ENCODE measurements at regions not wholly inside any gene's neighbourhood (a gene's known extent, or its start where the extent isn't known, plus 50 kb on each side); places are given as distances from the start of the nearest gene placed in this dataset.

DNA sequence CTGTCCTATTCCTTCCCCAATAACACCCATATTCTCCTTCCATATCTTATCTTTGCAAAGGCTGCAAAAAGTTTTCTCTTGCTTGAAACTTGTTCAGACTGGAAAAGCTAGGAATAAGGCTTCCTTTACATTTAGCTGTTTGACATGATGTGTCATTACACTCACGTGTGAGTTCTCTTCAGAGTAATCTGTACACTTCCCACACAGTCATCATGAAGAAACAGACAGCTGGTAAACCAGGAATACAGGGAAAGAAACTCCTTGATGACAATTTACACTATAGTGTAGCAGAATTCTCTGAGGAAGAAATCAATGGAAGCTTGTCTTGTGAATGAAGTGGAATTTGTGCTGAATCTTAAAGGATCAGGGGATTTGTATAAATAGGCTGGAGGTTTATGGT, 628.6 kb upstream of the CDH2 start:
- H3K4me1 ChIP-seq (ENCODE audit: control insufficient read depth, low read length): no peaks in the 10 kb centered on the region
- H3K4me2 ChIP-seq (ENCODE audit: low read length): no peak overlapping the region
- no peak for TF ChIP-seq EZH2phosphoT487 (IDR thresholded peaks at IDR 0.05; ENCODE audit: borderline replicate concordance, low read length)
- TF ChIP-seq, protein P1, sequence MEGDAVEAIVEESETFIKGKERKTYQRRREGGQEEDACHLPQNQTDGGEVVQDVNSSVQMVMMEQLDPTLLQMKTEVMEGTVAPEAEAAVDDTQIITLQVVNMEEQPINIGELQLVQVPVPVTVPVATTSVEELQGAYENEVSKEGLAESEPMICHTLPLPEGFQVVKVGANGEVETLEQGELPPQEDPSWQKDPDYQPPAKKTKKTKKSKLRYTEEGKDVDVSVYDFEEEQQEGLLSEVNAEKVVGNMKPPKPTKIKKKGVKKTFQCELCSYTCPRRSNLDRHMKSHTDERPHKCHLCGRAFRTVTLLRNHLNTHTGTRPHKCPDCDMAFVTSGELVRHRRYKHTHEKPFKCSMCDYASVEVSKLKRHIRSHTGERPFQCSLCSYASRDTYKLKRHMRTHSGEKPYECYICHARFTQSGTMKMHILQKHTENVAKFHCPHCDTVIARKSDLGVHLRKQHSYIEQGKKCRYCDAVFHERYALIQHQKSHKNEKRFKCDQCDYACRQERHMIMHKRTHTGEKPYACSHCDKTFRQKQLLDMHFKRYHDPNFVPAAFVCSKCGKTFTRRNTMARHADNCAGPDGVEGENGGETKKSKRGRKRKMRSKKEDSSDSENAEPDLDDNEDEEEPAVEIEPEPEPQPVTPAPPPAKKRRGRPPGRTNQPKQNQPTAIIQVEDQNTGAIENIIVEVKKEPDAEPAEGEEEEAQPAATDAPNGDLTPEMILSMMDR (IDR thresholded peaks at IDR 0.05; ENCODE audit: low read depth, low read length, poor library complexity, severe bottlenecking): no peak
- no peaks in the 10 kb centered on the region for H4K20me1 ChIP-seq (ENCODE audit: control insufficient read depth, insufficient read depth, low read depth, low read length)
- H3K9me2 ChIP-seq (replicated peaks; ENCODE audit: control insufficient read depth, low read length): no peaks in the 10 kb centered on the region
- no peak overlapping the region for H3K27ac ChIP-seq (ENCODE audit: low read depth, low read length)
- H3K4me3 ChIP-seq (ENCODE audit: low read length): no peak overlapping the region
- H3K36me3 ChIP-seq (ENCODE audit: control insufficient read depth, low read length): no peaks in the 10 kb centered on the region
- no peaks in the 10 kb centered on the region for H3F3A ChIP-seq (ENCODE audit: control insufficient read depth, insufficient read depth)
- H3K9me3 ChIP-seq (ENCODE audit: control insufficient read depth, insufficient read depth, low read length): no peaks in the 10 kb centered on the region; the same call in 1 of the 2 replicates
- no peaks in the 10 kb centered on the region for H3K27me3 ChIP-seq (ENCODE audit: control insufficient read depth, low read length)
- no peaks in the 10 kb centered on the region for H3K79me2 ChIP-seq (ENCODE audit: control insufficient read depth, low read length)

DNA sequence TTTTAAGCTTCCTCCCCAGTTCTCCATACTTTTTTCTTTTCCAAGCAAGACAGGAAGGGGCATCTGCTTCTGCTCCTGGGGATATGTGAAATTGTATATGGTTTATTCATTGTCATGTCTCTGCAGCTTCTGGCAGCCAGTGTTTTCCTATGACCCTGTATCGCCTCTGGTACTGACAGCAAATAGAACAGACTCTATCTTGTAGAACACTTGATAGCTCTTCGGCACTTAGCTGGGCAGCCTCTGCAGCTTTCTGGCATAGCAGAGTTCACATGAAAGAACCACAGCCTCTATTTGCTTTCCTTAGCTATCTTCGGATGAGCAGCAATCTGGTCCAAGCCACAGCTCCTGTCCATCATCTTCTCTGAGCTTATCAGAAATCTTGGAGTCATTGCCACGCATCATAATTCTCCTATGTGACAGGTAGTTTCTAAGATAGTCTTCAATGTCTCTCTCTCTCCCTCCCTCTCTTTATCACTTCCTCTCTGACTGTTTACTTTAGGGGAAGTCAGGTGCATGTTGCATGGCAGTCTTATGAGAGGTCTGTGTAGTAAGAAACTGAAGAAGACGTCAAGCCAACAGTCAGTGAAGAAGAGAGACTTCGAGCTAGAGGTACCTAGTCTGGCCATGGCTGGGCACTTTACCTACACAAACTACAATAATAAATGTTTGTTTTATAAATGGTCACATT, 627.7 kb upstream of the CDH2 start:
- no peak overlapping the region for H3K4me3 ChIP-seq (ENCODE audit: low read length)
- no peaks in the 10 kb centered on the region for H3F3A ChIP-seq (ENCODE audit: control insufficient read depth, insufficient read depth)
- no peaks in the 10 kb centered on the region for H3K9me2 ChIP-seq (replicated peaks; ENCODE audit: control insufficient read depth, low read length)
- no peak overlapping the region for H3K27ac ChIP-seq (ENCODE audit: low read depth, low read length)
- H3K27me3 ChIP-seq (ENCODE audit: control insufficient read depth, low read length): no peaks in the 10 kb centered on the region
- H3K36me3 ChIP-seq (ENCODE audit: control insufficient read depth, low read length): no peaks in the 10 kb centered on the region
- no peaks in the 10 kb centered on the region; the same call in 1 of the 2 replicates for H3K9me3 ChIP-seq (ENCODE audit: control insufficient read depth, insufficient read depth, low read length)
- H3K4me2 ChIP-seq (ENCODE audit: low read length): no peak overlapping the region
- no peaks in the 10 kb centered on the region for H4K20me1 ChIP-seq (ENCODE audit: control insufficient read depth, insufficient read depth, low read depth, low read length)
- no peaks in the 10 kb centered on the region for H3K4me1 ChIP-seq (ENCODE audit: control insufficient read depth, low read length)
- H3K79me2 ChIP-seq (ENCODE audit: control insufficient read depth, low read length): no peaks in the 10 kb centered on the region
- TF ChIP-seq EZH2phosphoT487 (IDR thresholded peaks at IDR 0.05; ENCODE audit: borderline replicate concordance, low read length): no peak

DNA sequence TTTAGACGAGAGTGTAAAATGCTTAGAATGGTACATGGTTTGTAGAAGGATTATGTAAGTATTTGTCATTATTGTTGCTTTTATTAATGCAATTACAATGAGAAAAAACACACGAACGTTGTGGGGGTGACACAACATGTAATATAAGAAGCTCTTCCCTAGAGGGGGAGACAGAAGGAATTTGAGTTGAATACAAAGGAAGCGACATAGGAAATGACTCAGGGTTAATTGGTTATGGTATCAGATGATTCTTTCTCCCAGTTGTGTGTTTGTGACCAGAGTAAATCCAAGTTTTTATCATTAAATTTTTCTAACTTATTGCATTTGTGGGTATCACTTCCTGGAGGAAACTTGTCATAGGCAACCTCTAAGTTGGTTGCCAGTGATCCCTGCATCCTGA, 625.6 kb upstream of the CDH2 start:
- Histone ChIP-seq H3K9me2 (replicated peaks; ENCODE audit: control insufficient read depth, low read length) (no peaks in the 10 kb centered on the region), H3K27me3 (ENCODE audit: control insufficient read depth, low read length) (no peaks in the 10 kb centered on the region), H3K36me3 (ENCODE audit: control insufficient read depth, low read length) (no peaks in the 10 kb centered on the region), H4K20me1 (ENCODE audit: control insufficient read depth, insufficient read depth, low read depth, low read length) (no peaks in the 10 kb centered on the region), H3K27ac (ENCODE audit: low read depth, low read length) (no peak overlapping the region), H3K9me3 (ENCODE audit: control insufficient read depth, insufficient read depth, low read length) (no peaks in the 10 kb centered on the region), H3K4me1 (ENCODE audit: control insufficient read depth, low read length) (no peaks in the 10 kb centered on the region), H3K4me2 (ENCODE audit: low read length) (no peak overlapping the region), H3F3A (ENCODE audit: control insufficient read depth, insufficient read depth) (no peaks in the 10 kb centered on the region), H3K4me3 (ENCODE audit: low read length) (no peak overlapping the region), H3K79me2 (ENCODE audit: control insufficient read depth, low read length) (no peaks in the 10 kb centered on the region)
- TF ChIP-seq, protein P1 (IDR thresholded peaks at IDR 0.05; ENCODE audit: low read depth, low read length, poor library complexity, severe bottlenecking): no peak
- TF ChIP-seq EZH2phosphoT487 (IDR thresholded peaks at IDR 0.05; ENCODE audit: borderline replicate concordance, low read length): no peak

DNA sequence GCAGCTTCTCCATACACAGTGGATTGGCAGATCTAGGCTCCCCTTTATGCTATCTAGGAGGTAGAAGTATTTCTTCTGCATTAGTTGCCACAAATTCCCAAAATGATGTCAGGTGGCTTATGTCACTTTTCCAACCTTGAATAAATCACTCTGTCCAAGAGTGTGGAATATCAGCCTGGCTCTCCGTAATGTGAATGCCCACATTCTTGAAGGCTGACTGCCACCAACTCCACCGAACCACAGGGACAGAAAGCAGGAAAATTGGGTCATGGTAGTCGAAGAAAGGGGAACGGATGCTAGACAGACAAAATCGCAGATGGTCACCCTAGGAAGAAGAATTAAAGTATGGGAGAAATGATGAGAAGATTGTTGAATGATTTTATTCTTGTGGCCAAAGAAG, 624.9 kb upstream of the CDH2 start:
- H3K27me3 ChIP-seq (ENCODE audit: control insufficient read depth, low read length): no peaks in the 10 kb centered on the region
- H3K79me2 ChIP-seq (ENCODE audit: control insufficient read depth, low read length): no peaks in the 10 kb centered on the region
- H3K36me3 ChIP-seq (ENCODE audit: control insufficient read depth, low read length): no peaks in the 10 kb centered on the region
- H3K4me2 ChIP-seq (ENCODE audit: low read length): no peak overlapping the region
- no peaks in the 10 kb centered on the region for H3K9me2 ChIP-seq (replicated peaks; ENCODE audit: control insufficient read depth, low read length)
- no peaks in the 10 kb centered on the region for H4K20me1 ChIP-seq (ENCODE audit: control insufficient read depth, insufficient read depth, low read depth, low read length)
- H3K4me3 ChIP-seq (ENCODE audit: low read length): no peak overlapping the region
- TF ChIP-seq, protein P1 (IDR thresholded peaks at IDR 0.05; ENCODE audit: low read depth, low read length, poor library complexity, severe bottlenecking): no peak
- TF ChIP-seq EZH2phosphoT487 (IDR thresholded peaks at IDR 0.05; ENCODE audit: borderline replicate concordance, low read length): no peak
- H3K4me1 ChIP-seq (ENCODE audit: control insufficient read depth, low read length): no peaks in the 10 kb centered on the region
- no peak overlapping the region for H3K27ac ChIP-seq (ENCODE audit: low read depth, low read length)
- no peaks in the 10 kb centered on the region for H3F3A ChIP-seq (ENCODE audit: control insufficient read depth, insufficient read depth)
- no peaks in the 10 kb centered on the region for H3K9me3 ChIP-seq (ENCODE audit: control insufficient read depth, insufficient read depth, low read length)

All from DOHH2 (cell line).